NCI-H526 (cell line): ENCODE measurements at regions not wholly inside any gene's neighbourhood (a gene's known extent, or its start where the extent isn't known, plus 50 kb on each side); places are given as distances from the start of the nearest gene placed in this dataset.
A peak's percentile ranks its signal among the peaks of the same experiment; 100 is the strongest.

Experiments used
- DNase-seq, 2 experiments: peaks; one replicate each; lab custom pipeline; 2025; lab: John Stamatoyannopoulos, UW

GRCh38 chr22:27499121-27499520 is 302.4 kb downstream of the MN1 start:
- DNase-seq = no peak

GRCh38 chr22:27501191-27501936 is 300.2 kb downstream of the MN1 start:
- DNase-seq = no peak

- no peak for DNase-seq
These were observed 299.2 kb downstream of the MN1 start for GRCh38 chr22:27502327-27502726.

- no peak for DNase-seq
These were observed 296.9 kb downstream of the MN1 start for GRCh38 chr22:27504360-27505253.

- DNase-seq = no peak
These were observed 294.4 kb downstream of the MN1 start for GRCh38 chr22:27507111-27507611.

GRCh38 chr22:27507935-27508526 is 293.5 kb downstream of the MN1 start:
- no peak for DNase-seq

GRCh38 chr22:27509132-27509920 is 292.2 kb downstream of the MN1 start:
- no peak for DNase-seq

GRCh38 chr22:27510024-27510423 is 291.5 kb downstream of the MN1 start:
- DNase-seq = no peak

GRCh38 chr22:27512283-27512761 is 289.2 kb downstream of the MN1 start:
- DNase-seq = peak in 1 of 2 experiments; percentile 10

GRCh38 chr22:27513021-27513420 is 288.5 kb downstream of the MN1 start:
- no peak for DNase-seq

GRCh38 chr22:27514601-27515523 is 286.7 kb downstream of the MN1 start:
- no peak for DNase-seq

- no peak for DNase-seq
These were observed 284.0 kb downstream of the MN1 start for GRCh38 chr22:27517361-27518155.

GRCh38 chr22:27518531-27519340 is 282.8 kb downstream of the MN1 start:
- DNase-seq = no peak

- no peak for DNase-seq
These were observed 277.8 kb downstream of the MN1 start for GRCh38 chr22:27523711-27524110.

GRCh38 chr22:27525711-27526110 is 275.8 kb downstream of the MN1 start:
- no peak for DNase-seq

GRCh38 chr22:27526901-27527300 is 274.7 kb downstream of the MN1 start:
- DNase-seq = no peak

- DNase-seq = no peak
These were observed 269.6 kb downstream of the MN1 start for GRCh38 chr22:27531782-27532530.
